ENCODE measurements at regions not wholly inside any gene's neighbourhood (a gene's known extent, or its start where the extent isn't known, plus 50 kb on each side); places are given as distances from the start of the nearest gene placed in this dataset.

- no peaks in the 10 kb centered on the region for H3K36me3 ChIP-seq
- H3K4me3 ChIP-seq, result no peak overlapping the region
- peak in 1 of 2 donors; percentile 15 for DNase-seq (ENCODE audit: low spot score in 2 of 2)
- 35 to 47% methylated on average over 1 of the region's 1 CpG for WGBS, 2 donors
- H3K27ac ChIP-seq, result peak overlapping the region in 3 of 4 donors; percentile 67 to 83 (median 75)
- no peaks in the 10 kb centered on the region for H3K9me3 ChIP-seq
- peaks cover 0 to 52% (median 17%) of the 10 kb centered on the region in 4 donors for H3K4me1 ChIP-seq
- peak; percentile 66 to 93 for TF ChIP-seq EP300 (IDR thresholded peaks at IDR 0.05)
- TF ChIP-seq CTCF (IDR thresholded peaks at IDR 0.05), result no peak
- no peak for TF ChIP-seq POLR2A (IDR thresholded peaks at IDR 0.05)
- no peaks in the 10 kb centered on the region for H3K27me3 ChIP-seq
These were observed 126.9 kb upstream of the CHL1 start for GRCh38 chr3:69690-70089.

- no peak overlapping the region for H3K4me3 ChIP-seq
- 8 to 22% methylated on average over 1 of the region's 1 CpG for WGBS, 2 donors
- TF ChIP-seq POLR2A (IDR thresholded peaks at IDR 0.05), result no peak
- peak; percentile 56 to 83 for TF ChIP-seq EP300 (IDR thresholded peaks at IDR 0.05)
- peak in 2 of 5 experiments; percentile 11 to 25 for TF ChIP-seq CTCF (IDR thresholded peaks at IDR 0.05)
- H3K9me3 ChIP-seq, result no peaks in the 10 kb centered on the region
- H3K4me1 ChIP-seq, result peaks cover 0 to 63% (median 17%) of the 10 kb centered on the region in 4 donors
- peak in 1 of 2 donors; percentile 21 for DNase-seq (ENCODE audit: low spot score in 2 of 2)
- no peaks in the 10 kb centered on the region for H3K36me3 ChIP-seq
- H3K27me3 ChIP-seq, result no peaks in the 10 kb centered on the region
- H3K27ac ChIP-seq, result peak overlapping the region; percentile 65 to 83 (median 74)
These were observed 123.8 kb upstream of the CHL1 start for GRCh38 chr3:72776-73175.

- Histone ChIP-seq H3K4me1 (peaks cover 0 to 63% (median 17%) of the 10 kb centered on the region in 4 donors), H3K36me3 (no peaks in the 10 kb centered on the region), H3K9me3 (no peaks in the 10 kb centered on the region), H3K4me3 (no peak overlapping the region), H3K27ac (peak overlapping the region; percentile 65 to 83 (median 74)), H3K27me3 (no peaks in the 10 kb centered on the region)
- no peak for DNase-seq (ENCODE audit: low spot score in 2 of 2)
- 30 to 34% methylated on average over 2 of the region's 2 CpGs for WGBS, 2 donors
- TF ChIP-seq CTCF (IDR thresholded peaks at IDR 0.05) (no peak), POLR2A (IDR thresholded peaks at IDR 0.05) (no peak), EP300 (IDR thresholded peaks at IDR 0.05) (no peak)
These were observed 123.3 kb upstream of the CHL1 start for GRCh38 chr3:73271-73670.

- no peak for TF ChIP-seq EP300 (IDR thresholded peaks at IDR 0.05)
- TF ChIP-seq CTCF (IDR thresholded peaks at IDR 0.05), result no peak
- TF ChIP-seq POLR2A (IDR thresholded peaks at IDR 0.05), result no peak
- peak overlapping the region; percentile 11 to 83 (median 70) for H3K27ac ChIP-seq
- H3K4me3 ChIP-seq, result no peak overlapping the region
- WGBS, 2 donors, result 52 to 58% methylated on average over 3 of the region's 3 CpGs
- H3K4me1 ChIP-seq, result peaks cover 0 to 60% (median 17%) of the 10 kb centered on the region in 4 donors
- DNase-seq (ENCODE audit: low spot score in 2 of 2), result no peak
- H3K9me3 ChIP-seq, result no peaks in the 10 kb centered on the region
- H3K36me3 ChIP-seq, result no peaks in the 10 kb centered on the region
- no peaks in the 10 kb centered on the region for H3K27me3 ChIP-seq
These were observed 121.8 kb upstream of the CHL1 start for GRCh38 chr3:74676-75243.

- peak overlapping the region in 3 of 4 donors; percentile 11 to 83 (median 75) for H3K27ac ChIP-seq
These were observed 121.3 kb upstream of the CHL1 start for GRCh38 chr3:75260-75659.

More at GRCh38 chr3:75260-75659, 121.3 kb upstream of the CHL1 start:
- 51 to 65% methylated on average over 4 of the region's 4 CpGs for WGBS, 2 donors
- TF ChIP-seq CTCF (IDR thresholded peaks at IDR 0.05), result no peak
- no peak for TF ChIP-seq EP300 (IDR thresholded peaks at IDR 0.05)
- no peak for TF ChIP-seq POLR2A (IDR thresholded peaks at IDR 0.05)
- no peaks in the 10 kb centered on the region for H3K27me3 ChIP-seq
- no peak overlapping the region for H3K4me3 ChIP-seq
- no peaks in the 10 kb centered on the region for H3K36me3 ChIP-seq
- peaks cover 0 to 55% (median 17%) of the 10 kb centered on the region in 4 donors for H3K4me1 ChIP-seq
- no peak for DNase-seq (ENCODE audit: low spot score in 2 of 2)
- H3K9me3 ChIP-seq, result no peaks in the 10 kb centered on the region
